HG03469 (cell line): ENCODE measurements at regions not wholly inside any gene's neighbourhood (a gene's known extent, or its start where the extent isn't known, plus 50 kb on each side); places are given as distances from the start of the nearest gene placed in this dataset.

Experiments
- ATAC-seq: cut with Tn5 transposase; IDR thresholded peaks from one replicate; pipeline ENCODE4 v1.9.1; 2021; ENCODE audit warnings: mild to moderate bottlenecking, moderate library complexity, moderate number of reproducible peaks; ENCODE audit not compliant: unreplicated experiment

- ATAC-seq: no peak
These were observed 324.0 kb upstream of the ACVR2A start for GRCh38 chr2:147520817-147521216.

GRCh38 chr2:147519178-147519577, 325.7 kb upstream of the ACVR2A start:
- ATAC-seq: no peak

GRCh38 chr2:147515213-147515612, 329.6 kb upstream of the ACVR2A start:
- no peak for ATAC-seq

GRCh38 chr2:147512206-147512605, 332.6 kb upstream of the ACVR2A start:
- ATAC-seq: no peak

- ATAC-seq: no peak
These were observed 333.3 kb upstream of the ACVR2A start for GRCh38 chr2:147511491-147511948.

- no peak for ATAC-seq
These were observed 335.0 kb upstream of the ACVR2A start for GRCh38 chr2:147509821-147510220.

GRCh38 chr2:147506889-147507288, 337.9 kb upstream of the ACVR2A start:
- ATAC-seq: no peak

GRCh38 chr2:147502711-147503290, 342.0 kb upstream of the ACVR2A start:
- ATAC-seq: no peak

GRCh38 chr2:147501968-147502367, 342.9 kb upstream of the ACVR2A start:
- ATAC-seq: no peak

GRCh38 chr2:147500819-147501395, 343.9 kb upstream of the ACVR2A start:
- ATAC-seq: no peak

GRCh38 chr2:147500229-147500628, 344.6 kb upstream of the ACVR2A start:
- ATAC-seq: no peak

- peak; percentile 69 for ATAC-seq
These were observed 345.0 kb upstream of the ACVR2A start for GRCh38 chr2:147499785-147500184.

- no peak for ATAC-seq
These were observed 349.1 kb upstream of the ACVR2A start for GRCh38 chr2:147495734-147496133.

GRCh38 chr2:147492471-147492870, 352.4 kb upstream of the ACVR2A start:
- no peak for ATAC-seq

- no peak for ATAC-seq
These were observed 353.3 kb upstream of the ACVR2A start for GRCh38 chr2:147491506-147491905.

- no peak for ATAC-seq
These were observed 354.2 kb upstream of the ACVR2A start for GRCh38 chr2:147490401-147491261.

GRCh38 chr2:147488472-147488871, 356.4 kb upstream of the ACVR2A start:
- ATAC-seq: no peak

GRCh38 chr2:147487978-147488289, 356.9 kb upstream of the ACVR2A start:
- ATAC-seq: no peak

- no peak for ATAC-seq
These were observed 357.4 kb upstream of the ACVR2A start for GRCh38 chr2:147487286-147487977.

GRCh38 chr2:147485210-147485851, 359.5 kb upstream of the ACVR2A start:
- ATAC-seq: no peak

- ATAC-seq: no peak
These were observed 360.9 kb upstream of the ACVR2A start for GRCh38 chr2:147483911-147484310.
